ENCODE measurements at regions not wholly inside any gene's neighbourhood (a gene's known extent, or its start where the extent isn't known, plus 50 kb on each side); places are given as distances from the start of the nearest gene placed in this dataset.
A peak's percentile ranks its signal among the peaks of the same experiment; 100 is the strongest.

- Mint-ChIP-seq H3K27ac (ENCODE audit: unreplicated experiment) (no peak overlapping the region), H3K4me1 (ENCODE audit: unreplicated experiment) (peaks cover 15% of the 10 kb centered on the region), H3K9me3 (ENCODE audit: unreplicated experiment) (no peaks in the 10 kb centered on the region), H3K27me3 (ENCODE audit: unreplicated experiment) (peaks cover 5% of the 10 kb centered on the region), H3K36me3 (ENCODE audit: low read depth, unreplicated experiment) (peaks cover 8% of the 10 kb centered on the region), H3K4me3 (ENCODE audit: unreplicated experiment) (no peak overlapping the region)
- TF ChIP-seq CTCF (IDR thresholded peaks at IDR 0.05; ENCODE audit: unreplicated experiment), result no peak
- no peak for DNase-seq (ENCODE audit: low spot score)
Observed at GRCh38 chr4:4637710-4638109, 95.9 kb upstream of the STX18 start.

- no peaks in the 10 kb centered on the region for H3K4me1 Mint-ChIP-seq (ENCODE audit: unreplicated experiment)
- H3K27me3 Mint-ChIP-seq (ENCODE audit: unreplicated experiment), result peaks cover 5% of the 10 kb centered on the region
- H3K9me3 Mint-ChIP-seq (ENCODE audit: unreplicated experiment), result no peaks in the 10 kb centered on the region
- no peak for DNase-seq (ENCODE audit: low spot score)
- no peak for TF ChIP-seq CTCF (IDR thresholded peaks at IDR 0.05; ENCODE audit: unreplicated experiment)
- H3K4me3 Mint-ChIP-seq (ENCODE audit: unreplicated experiment), result no peak overlapping the region
- H3K36me3 Mint-ChIP-seq (ENCODE audit: low read depth, unreplicated experiment), result peaks cover 8% of the 10 kb centered on the region
- no peak overlapping the region for H3K27ac Mint-ChIP-seq (ENCODE audit: unreplicated experiment)
Observed at GRCh38 chr4:4633431-4633830, 91.6 kb upstream of the STX18 start.

GRCh38 chr4:4631150-4631549, 89.3 kb upstream of the STX18 start:
- Mint-ChIP-seq H3K4me1 (ENCODE audit: unreplicated experiment) (peaks cover 5% of the 10 kb centered on the region), H3K4me3 (ENCODE audit: unreplicated experiment) (no peak overlapping the region), H3K27me3 (ENCODE audit: unreplicated experiment) (peaks cover 5% of the 10 kb centered on the region), H3K9me3 (ENCODE audit: unreplicated experiment) (no peaks in the 10 kb centered on the region), H3K36me3 (ENCODE audit: low read depth, unreplicated experiment) (peaks cover 5% of the 10 kb centered on the region), H3K27ac (ENCODE audit: unreplicated experiment) (no peak overlapping the region)
- no peak for TF ChIP-seq CTCF (IDR thresholded peaks at IDR 0.05; ENCODE audit: unreplicated experiment)
- DNase-seq (ENCODE audit: low spot score), result no peak

GRCh38 chr4:4627906-4628305, 86.1 kb upstream of the STX18 start:
- TF ChIP-seq CTCF (IDR thresholded peaks at IDR 0.05; ENCODE audit: unreplicated experiment), result no peak
- no peak overlapping the region for H3K4me3 Mint-ChIP-seq (ENCODE audit: unreplicated experiment)
- peaks cover 5% of the 10 kb centered on the region for H3K4me1 Mint-ChIP-seq (ENCODE audit: unreplicated experiment)
- H3K36me3 Mint-ChIP-seq (ENCODE audit: low read depth, unreplicated experiment), result no peaks in the 10 kb centered on the region
- H3K9me3 Mint-ChIP-seq (ENCODE audit: unreplicated experiment), result no peaks in the 10 kb centered on the region
- peaks cover 3% of the 10 kb centered on the region for H3K27me3 Mint-ChIP-seq (ENCODE audit: unreplicated experiment)
- no peak for DNase-seq (ENCODE audit: low spot score)
- peak overlapping the region; percentile 15 for H3K27ac Mint-ChIP-seq (ENCODE audit: unreplicated experiment)

- Mint-ChIP-seq H3K4me3 (ENCODE audit: unreplicated experiment) (no peak overlapping the region), H3K27ac (ENCODE audit: unreplicated experiment) (no peak overlapping the region), H3K9me3 (ENCODE audit: unreplicated experiment) (no peaks in the 10 kb centered on the region), H3K4me1 (ENCODE audit: unreplicated experiment) (peaks cover 5% of the 10 kb centered on the region), H3K36me3 (ENCODE audit: low read depth, unreplicated experiment) (no peaks in the 10 kb centered on the region), H3K27me3 (ENCODE audit: unreplicated experiment) (peaks cover 3% of the 10 kb centered on the region)
- no peak for DNase-seq (ENCODE audit: low spot score)
- TF ChIP-seq CTCF (IDR thresholded peaks at IDR 0.05; ENCODE audit: unreplicated experiment), result no peak
Observed at GRCh38 chr4:4627111-4627510, 85.3 kb upstream of the STX18 start.
